ENCODE measurements at regions not wholly inside any gene's neighbourhood (a gene's known extent, or its start where the extent isn't known, plus 50 kb on each side); places are given as distances from the start of the nearest gene placed in this dataset.
A peak's percentile ranks its signal among the peaks of the same experiment; 100 is the strongest.

GRCh38 chr5:133821311-133821741 lies 147.1 kb downstream of the C5orf15 start:
- dilution Hi-C loops (cut with MboI; ENCODE audit: extremely low pct_ligation_motif_present, low sequenced_read_pairs): no loop called here
- DNase-seq (ENCODE audit: low read depth, low spot score): no peak
- H3K79me2 ChIP-seq (ENCODE audit: control insufficient read depth, insufficient read depth, low read length): no peaks in the 10 kb centered on the region
- H3K4me3 ChIP-seq (ENCODE audit: control insufficient read depth in 2 of 3, extremely low read depth in 1 of 3, insufficient read depth in 2 of 3, low read depth in 1 of 3, low read length in 3 of 3): no peak overlapping the region
- peak overlapping the region; percentile 37 for H3K4me2 ChIP-seq (ENCODE audit: control insufficient read depth, extremely low read depth, insufficient read depth, low read depth, low read length)
- no peak overlapping the region for H3K9ac ChIP-seq (ENCODE audit: control insufficient read depth, extremely low read depth, insufficient read depth, low read length)
- peaks cover 14% of the 10 kb centered on the region for H3K4me1 ChIP-seq (ENCODE audit: control insufficient read depth, extremely low read depth, insufficient read depth, low read length)
- H3K27ac ChIP-seq (ENCODE audit: control insufficient read depth, insufficient read depth, low read length): no peak overlapping the region
- H3K9me1 ChIP-seq (ENCODE audit: control insufficient read depth, extremely low read depth, insufficient read depth, low read length): no peaks in the 10 kb centered on the region
- no peak overlapping the region for H2AFZ ChIP-seq (ENCODE audit: control insufficient read depth, low read length)
- H3K9me3 ChIP-seq (ENCODE audit: control insufficient read depth, low read depth, low read length): no peaks in the 10 kb centered on the region
- peaks cover 19% of the 10 kb centered on the region for H3K27me3 ChIP-seq (ENCODE audit: control insufficient read depth, extremely low read depth, insufficient read depth, low read length)
- no peak for TF ChIP-seq EZH2 (IDR thresholded peaks at IDR 0.05; ENCODE audit: low read length)
- TF ChIP-seq, protein P1, sequence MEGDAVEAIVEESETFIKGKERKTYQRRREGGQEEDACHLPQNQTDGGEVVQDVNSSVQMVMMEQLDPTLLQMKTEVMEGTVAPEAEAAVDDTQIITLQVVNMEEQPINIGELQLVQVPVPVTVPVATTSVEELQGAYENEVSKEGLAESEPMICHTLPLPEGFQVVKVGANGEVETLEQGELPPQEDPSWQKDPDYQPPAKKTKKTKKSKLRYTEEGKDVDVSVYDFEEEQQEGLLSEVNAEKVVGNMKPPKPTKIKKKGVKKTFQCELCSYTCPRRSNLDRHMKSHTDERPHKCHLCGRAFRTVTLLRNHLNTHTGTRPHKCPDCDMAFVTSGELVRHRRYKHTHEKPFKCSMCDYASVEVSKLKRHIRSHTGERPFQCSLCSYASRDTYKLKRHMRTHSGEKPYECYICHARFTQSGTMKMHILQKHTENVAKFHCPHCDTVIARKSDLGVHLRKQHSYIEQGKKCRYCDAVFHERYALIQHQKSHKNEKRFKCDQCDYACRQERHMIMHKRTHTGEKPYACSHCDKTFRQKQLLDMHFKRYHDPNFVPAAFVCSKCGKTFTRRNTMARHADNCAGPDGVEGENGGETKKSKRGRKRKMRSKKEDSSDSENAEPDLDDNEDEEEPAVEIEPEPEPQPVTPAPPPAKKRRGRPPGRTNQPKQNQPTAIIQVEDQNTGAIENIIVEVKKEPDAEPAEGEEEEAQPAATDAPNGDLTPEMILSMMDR (optimal IDR thresholded peaks at IDR 0.05 in 1 of 3, IDR thresholded peaks at IDR 0.05 in 1 of 3, conservative IDR thresholded peaks at IDR 0.05 in 1 of 3; ENCODE audit: extremely low read depth in 1 of 3, insufficient read depth in 2 of 3, low read length in 3 of 3): no peak
- no peaks in the 10 kb centered on the region for H3K36me3 ChIP-seq (ENCODE audit: control insufficient read depth in 2 of 2, extremely low read depth in 1 of 2, insufficient read depth in 2 of 2, low read length in 2 of 2)
- no peaks in the 10 kb centered on the region for H4K20me1 ChIP-seq (ENCODE audit: control insufficient read depth, extremely low read depth, insufficient read depth, low read length)
- no peak for FAIRE-seq

GRCh38 chr5:133820507-133820906 lies 147.9 kb downstream of the C5orf15 start:
- no peak for FAIRE-seq
- Histone ChIP-seq H3K9me3 (ENCODE audit: control insufficient read depth, low read depth, low read length) (no peaks in the 10 kb centered on the region), H4K20me1 (ENCODE audit: control insufficient read depth, extremely low read depth, insufficient read depth, low read length) (no peaks in the 10 kb centered on the region), H3K27me3 (ENCODE audit: control insufficient read depth, extremely low read depth, insufficient read depth, low read length) (peaks cover 19% of the 10 kb centered on the region), H3K9me1 (ENCODE audit: control insufficient read depth, extremely low read depth, insufficient read depth, low read length) (no peaks in the 10 kb centered on the region), H3K36me3 (ENCODE audit: control insufficient read depth in 2 of 2, extremely low read depth in 1 of 2, insufficient read depth in 2 of 2, low read length in 2 of 2) (no peaks in the 10 kb centered on the region), H3K9ac (ENCODE audit: control insufficient read depth, extremely low read depth, insufficient read depth, low read length) (no peak overlapping the region), H3K4me3 (ENCODE audit: control insufficient read depth in 2 of 3, extremely low read depth in 1 of 3, insufficient read depth in 2 of 3, low read depth in 1 of 3, low read length in 3 of 3) (no peak overlapping the region), H3K79me2 (ENCODE audit: control insufficient read depth, insufficient read depth, low read length) (no peaks in the 10 kb centered on the region), H3K4me1 (ENCODE audit: control insufficient read depth, extremely low read depth, insufficient read depth, low read length) (peaks cover 14% of the 10 kb centered on the region), H3K4me2 (ENCODE audit: control insufficient read depth, extremely low read depth, insufficient read depth, low read depth, low read length) (no peak overlapping the region), H3K27ac (ENCODE audit: control insufficient read depth, insufficient read depth, low read length) (no peak overlapping the region), H2AFZ (ENCODE audit: control insufficient read depth, low read length) (no peak overlapping the region)
- no peak for TF ChIP-seq EZH2 (IDR thresholded peaks at IDR 0.05; ENCODE audit: low read length)
- TF ChIP-seq, protein P1 (optimal IDR thresholded peaks at IDR 0.05 in 1 of 3, IDR thresholded peaks at IDR 0.05 in 1 of 3, conservative IDR thresholded peaks at IDR 0.05 in 1 of 3; ENCODE audit: extremely low read depth in 1 of 3, insufficient read depth in 2 of 3, low read length in 3 of 3): no peak
- dilution Hi-C loops (cut with MboI; ENCODE audit: extremely low pct_ligation_motif_present, low sequenced_read_pairs): no loop called here
- no peak for DNase-seq (ENCODE audit: low read depth, low spot score)
